ENCODE measurements at regions not wholly inside any gene's neighbourhood (a gene's known extent, or its start where the extent isn't known, plus 50 kb on each side); places are given as distances from the start of the nearest gene placed in this dataset.

DNA sequence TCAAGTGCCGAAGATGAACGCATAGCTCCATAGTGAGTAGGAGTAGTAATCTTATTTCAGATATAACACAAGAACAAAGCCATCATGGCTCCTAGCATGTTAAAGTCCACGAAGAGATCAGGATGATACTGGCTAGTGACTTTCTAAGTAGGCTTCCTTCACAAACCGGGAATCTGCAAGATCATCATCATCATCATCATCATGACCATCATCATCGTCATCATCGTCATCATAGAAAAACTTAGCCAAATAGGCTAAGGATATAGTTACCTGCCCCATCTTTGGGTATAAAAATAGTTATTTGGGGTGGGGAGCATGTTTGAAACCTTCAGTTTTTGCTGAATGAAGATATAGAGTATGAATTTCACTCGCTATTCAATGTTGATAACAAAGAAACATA is 57.9 kb downstream of the PYDC2 start:
- ChIA-PET POLR2A (no interaction called here), CTCF (no interaction called here)
- Mint-ChIP-seq H3K36me3 (no peaks in the 10 kb centered on the region), H3K4me3 (no peak overlapping the region), H3K27me3 (no peaks in the 10 kb centered on the region), H3K4me1 (no peaks in the 10 kb centered on the region), H3K27ac (no peak overlapping the region), H3K9me3 (no peaks in the 10 kb centered on the region)
- no peaks in the 10 kb centered on the region for H3K9me3 ChIP-seq
- H3K4me1 ChIP-seq (ENCODE audit: control insufficient read depth in 1 of 2, extremely low read depth in 1 of 2, insufficient read depth in 2 of 2, low read length in 2 of 2) = no peaks in the 10 kb centered on the region
- no peaks in the 10 kb centered on the region for H3K27me3 ChIP-seq (replicated peaks in 1 of 2; ENCODE audit: control insufficient read depth in 2 of 2, extremely low read depth in 1 of 2, insufficient read depth in 2 of 2, low read length in 1 of 2)
- H3K4me3 ChIP-seq (ENCODE audit: control insufficient read depth in 1 of 2, extremely low read depth in 1 of 2, low read length in 1 of 2) = no peak overlapping the region
- H3K36me3 ChIP-seq (ENCODE audit: control insufficient read depth in 2 of 2, extremely low read depth in 1 of 2, insufficient read depth in 1 of 2, low read length in 1 of 2) = no peaks in the 10 kb centered on the region
- ATAC-seq (replicated peaks in 1 of 4) = no peak
- no peak overlapping the region for H3K27ac ChIP-seq (ENCODE audit: low read length)
- DNase-seq = no peak
- WGBS (ENCODE audit: insufficient coverage) = no CpG with 5 or more reads among the region's 7 CpGs

DNA sequence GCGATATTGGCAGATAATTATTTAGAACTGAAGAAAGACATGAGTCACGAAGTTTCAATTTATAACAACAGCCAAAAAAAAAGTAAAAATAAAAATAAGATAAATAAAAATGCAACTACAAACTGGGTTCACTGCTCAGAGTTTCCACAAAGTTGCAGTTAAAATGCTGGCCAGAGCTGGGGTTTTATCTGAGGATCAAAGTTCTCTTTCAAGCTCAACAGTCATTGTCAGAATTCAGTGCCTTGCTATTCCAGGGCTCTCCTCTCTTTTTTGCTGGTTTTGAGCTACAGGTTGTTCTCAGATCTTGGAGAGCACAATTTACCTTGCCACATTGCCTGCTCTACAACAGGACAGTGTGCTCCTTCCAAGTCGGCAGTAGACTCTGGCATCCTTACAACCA is 60.1 kb downstream of the PYDC2 start:
- H3K27me3 ChIP-seq (replicated peaks in 1 of 2; ENCODE audit: control insufficient read depth in 2 of 2, extremely low read depth in 1 of 2, insufficient read depth in 2 of 2, low read length in 1 of 2) = no peaks in the 10 kb centered on the region
- no peaks in the 10 kb centered on the region for H3K36me3 ChIP-seq (ENCODE audit: control insufficient read depth in 2 of 2, extremely low read depth in 1 of 2, insufficient read depth in 1 of 2, low read length in 1 of 2)
- H3K9me3 ChIP-seq = no peaks in the 10 kb centered on the region
- CTCF ChIA-PET = no interaction called here
- ATAC-seq (replicated peaks in 1 of 4) = no peak
- no peaks in the 10 kb centered on the region for H3K4me1 ChIP-seq (ENCODE audit: control insufficient read depth in 1 of 2, extremely low read depth in 1 of 2, insufficient read depth in 2 of 2, low read length in 2 of 2)
- no peak overlapping the region for H3K4me3 Mint-ChIP-seq
- H3K36me3 Mint-ChIP-seq = no peaks in the 10 kb centered on the region
- no peaks in the 10 kb centered on the region for H3K27me3 Mint-ChIP-seq
- WGBS (ENCODE audit: insufficient coverage) = 100% methylated on average over 1 of the region's 3 CpGs
- H3K9me3 Mint-ChIP-seq = no peaks in the 10 kb centered on the region
- no peak for DNase-seq
- H3K4me1 Mint-ChIP-seq = no peaks in the 10 kb centered on the region
- H3K4me3 ChIP-seq (ENCODE audit: control insufficient read depth in 1 of 2, extremely low read depth in 1 of 2, low read length in 1 of 2) = no peak overlapping the region
- H3K27ac ChIP-seq (ENCODE audit: low read length) = no peak overlapping the region
- POLR2A ChIA-PET = no interaction called here
- H3K27ac Mint-ChIP-seq = no peak overlapping the region

DNA sequence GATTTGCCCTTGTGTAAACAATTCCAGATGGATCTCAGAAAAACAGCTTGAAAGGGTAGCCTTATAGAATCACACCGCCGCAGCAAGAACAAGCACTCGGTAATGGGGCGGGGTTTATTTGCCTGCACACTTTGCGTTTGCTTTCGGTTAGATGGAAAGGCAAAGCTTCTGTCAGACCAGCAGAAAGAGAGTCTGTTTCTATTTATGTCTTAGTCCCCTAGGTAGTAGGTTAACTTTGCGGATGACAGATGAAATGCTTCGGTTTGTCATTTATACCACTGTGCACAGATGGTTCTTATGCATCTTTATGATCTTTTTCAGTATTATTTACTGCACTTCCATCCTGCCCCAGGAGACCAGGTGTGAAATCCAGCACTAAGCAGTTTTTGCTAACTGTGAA is 62.2 kb downstream of the PYDC2 start:
- ChIA-PET POLR2A (no interaction called here), CTCF (no interaction called here)
- Mint-ChIP-seq H3K4me3 (no peak overlapping the region), H3K36me3 (no peaks in the 10 kb centered on the region), H3K27me3 (no peaks in the 10 kb centered on the region), H3K9me3 (peaks cover 0 to 4% (median 0%) of the 10 kb centered on the region in 3 donors), H3K4me1 (no peaks in the 10 kb centered on the region), H3K27ac (no peak overlapping the region)
- H3K4me1 ChIP-seq (ENCODE audit: control insufficient read depth in 1 of 2, extremely low read depth in 1 of 2, insufficient read depth in 2 of 2, low read length in 2 of 2) = no peaks in the 10 kb centered on the region
- no peaks in the 10 kb centered on the region for H3K27me3 ChIP-seq (replicated peaks in 1 of 2; ENCODE audit: control insufficient read depth in 2 of 2, extremely low read depth in 1 of 2, insufficient read depth in 2 of 2, low read length in 1 of 2)
- no peaks in the 10 kb centered on the region for H3K36me3 ChIP-seq (ENCODE audit: control insufficient read depth in 2 of 2, extremely low read depth in 1 of 2, insufficient read depth in 1 of 2, low read length in 1 of 2)
- DNase-seq (no peak), ATAC-seq (replicated peaks in 1 of 4) (no peak)
- H3K27ac ChIP-seq (ENCODE audit: low read length) = no peak overlapping the region
- WGBS (ENCODE audit: insufficient coverage) = 99% methylated on average over 6 of the region's 8 CpGs
- H3K9me3 ChIP-seq = no peaks in the 10 kb centered on the region
- H3K4me3 ChIP-seq (ENCODE audit: control insufficient read depth in 1 of 2, extremely low read depth in 1 of 2, low read length in 1 of 2) = no peak overlapping the region

DNA sequence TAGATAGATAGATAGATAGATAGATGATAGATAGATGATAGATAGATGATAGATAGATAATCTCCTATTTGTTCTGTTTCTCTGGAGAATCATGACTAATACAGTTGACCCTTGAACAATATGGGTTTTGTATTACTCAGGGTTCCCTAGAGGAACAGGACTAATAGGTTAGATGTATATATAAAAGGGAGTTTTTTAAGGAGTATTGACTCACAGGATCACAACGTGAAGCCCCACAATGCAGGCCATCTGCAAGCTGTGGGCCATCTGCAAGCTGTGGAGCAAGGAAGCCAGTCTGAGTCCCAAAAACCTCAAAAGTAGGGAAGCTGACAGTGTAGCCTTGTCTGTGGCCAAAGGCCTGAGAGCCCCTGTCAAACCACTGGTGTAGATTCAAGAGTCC is 67.6 kb downstream of the PYDC2 start:
- DNase-seq (no peak), ATAC-seq (replicated peaks in 1 of 4) (no peak)
- Histone ChIP-seq H3K4me3 (ENCODE audit: control insufficient read depth in 1 of 2, extremely low read depth in 1 of 2, low read length in 1 of 2) (no peak overlapping the region), H3K27me3 (replicated peaks in 1 of 2; ENCODE audit: control insufficient read depth in 2 of 2, extremely low read depth in 1 of 2, insufficient read depth in 2 of 2, low read length in 1 of 2) (no peaks in the 10 kb centered on the region), H3K27ac (ENCODE audit: low read length) (no peak overlapping the region), H3K9me3 (no peaks in the 10 kb centered on the region), H3K4me1 (ENCODE audit: control insufficient read depth in 1 of 2, extremely low read depth in 1 of 2, insufficient read depth in 2 of 2, low read length in 2 of 2) (no peaks in the 10 kb centered on the region), H3K36me3 (ENCODE audit: control insufficient read depth in 2 of 2, extremely low read depth in 1 of 2, insufficient read depth in 1 of 2, low read length in 1 of 2) (no peaks in the 10 kb centered on the region)
- Mint-ChIP-seq H3K36me3 (no peaks in the 10 kb centered on the region), H3K4me3 (no peak overlapping the region), H3K4me1 (no peaks in the 10 kb centered on the region), H3K27ac (no peak overlapping the region), H3K27me3 (no peaks in the 10 kb centered on the region), H3K9me3 (peaks cover 0 to 4% (median 0%) of the 10 kb centered on the region in 3 donors)
- ChIA-PET POLR2A (no interaction called here), CTCF (no interaction called here)
- WGBS (ENCODE audit: insufficient coverage) = no CpG with 5 or more reads among the region's 1 CpG

DNA sequence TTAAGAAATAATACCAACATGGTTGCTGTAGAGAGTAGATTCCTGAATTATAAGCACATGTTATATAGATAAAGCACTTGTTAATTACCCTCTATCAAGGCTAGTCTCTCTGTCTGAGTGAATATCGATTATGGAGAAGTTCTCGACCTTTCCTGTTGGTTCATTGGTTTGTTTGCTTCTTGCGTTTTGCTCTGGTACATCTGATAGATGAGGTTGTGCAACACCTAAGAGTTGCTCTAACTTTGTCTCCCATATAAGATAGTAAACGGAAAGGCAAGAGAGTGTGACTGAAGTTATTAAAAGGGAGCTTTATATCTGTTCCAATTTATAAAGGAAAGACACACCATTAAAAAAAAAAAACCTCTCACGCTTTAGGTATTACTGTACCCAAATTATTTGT is 69.0 kb downstream of the PYDC2 start:
- no peak overlapping the region for H3K4me3 Mint-ChIP-seq
- H3K36me3 ChIP-seq (ENCODE audit: control insufficient read depth in 2 of 2, extremely low read depth in 1 of 2, insufficient read depth in 1 of 2, low read length in 1 of 2) = no peaks in the 10 kb centered on the region
- H3K27ac Mint-ChIP-seq = no peak overlapping the region
- no peak for DNase-seq
- no peaks in the 10 kb centered on the region for H3K27me3 ChIP-seq (replicated peaks in 1 of 2; ENCODE audit: control insufficient read depth in 2 of 2, extremely low read depth in 1 of 2, insufficient read depth in 2 of 2, low read length in 1 of 2)
- WGBS (ENCODE audit: insufficient coverage) = no CpG with 5 or more reads among the region's 5 CpGs
- no peaks in the 10 kb centered on the region for H3K9me3 ChIP-seq
- no peak for ATAC-seq (replicated peaks in 1 of 4)
- H3K9me3 Mint-ChIP-seq = peaks cover 0 to 7% (median 0%) of the 10 kb centered on the region in 3 donors
- H3K4me1 Mint-ChIP-seq = no peaks in the 10 kb centered on the region
- no peaks in the 10 kb centered on the region for H3K36me3 Mint-ChIP-seq
- no peak overlapping the region for H3K4me3 ChIP-seq (ENCODE audit: control insufficient read depth in 1 of 2, extremely low read depth in 1 of 2, low read length in 1 of 2)
- H3K4me1 ChIP-seq (ENCODE audit: control insufficient read depth in 1 of 2, extremely low read depth in 1 of 2, insufficient read depth in 2 of 2, low read length in 2 of 2) = no peaks in the 10 kb centered on the region
- CTCF ChIA-PET = no interaction called here
- POLR2A ChIA-PET = no interaction called here
- no peak overlapping the region for H3K27ac ChIP-seq (ENCODE audit: low read length)
- no peaks in the 10 kb centered on the region for H3K27me3 Mint-ChIP-seq

DNA sequence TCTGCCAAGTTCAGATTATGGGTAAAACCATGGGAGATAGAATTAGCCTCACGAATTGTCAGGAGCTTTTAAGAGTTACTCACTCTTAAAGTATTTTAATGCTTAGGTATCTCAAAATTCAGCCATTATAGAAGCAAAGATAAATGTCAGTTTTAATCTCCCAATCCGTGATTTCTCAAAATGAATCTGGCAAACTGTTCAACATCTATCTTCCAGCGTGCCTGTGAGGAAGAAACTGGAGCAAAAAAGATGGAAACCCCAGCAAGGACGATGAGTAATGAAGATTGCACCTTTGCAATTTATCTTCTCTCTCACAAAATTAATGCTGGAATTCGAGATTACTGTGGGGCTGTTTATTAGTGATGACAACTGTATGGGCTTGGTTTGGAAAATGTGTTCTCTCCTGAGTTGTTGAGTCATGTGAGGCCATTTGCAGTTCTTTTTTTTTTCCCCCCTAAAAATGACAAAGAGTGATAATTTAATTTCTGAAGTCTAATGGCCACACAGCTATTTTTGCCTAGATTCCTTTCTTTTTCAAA is 70.5 kb downstream of the PYDC2 start:
- ATAC-seq (replicated peaks in 1 of 4) (no peak), DNase-seq (no peak)
- Mint-ChIP-seq H3K4me1 (no peaks in the 10 kb centered on the region), H3K27me3 (no peaks in the 10 kb centered on the region), H3K36me3 (no peaks in the 10 kb centered on the region), H3K9me3 (peaks cover 0 to 7% (median 0%) of the 10 kb centered on the region in 3 donors), H3K27ac (no peak overlapping the region), H3K4me3 (no peak overlapping the region)
- POLR2A ChIA-PET = interaction anchor here in 1 of 2 donors (0.5 to 0.6 kb wide), 2 partner anchors 82 to 261 kb away, joined by 3 to 4 read pairs; no protein-coding TSS in a partner anchor
- Histone ChIP-seq H3K9me3 (no peaks in the 10 kb centered on the region), H3K27me3 (replicated peaks in 1 of 2; ENCODE audit: control insufficient read depth in 2 of 2, extremely low read depth in 1 of 2, insufficient read depth in 2 of 2, low read length in 1 of 2) (no peaks in the 10 kb centered on the region), H3K36me3 (ENCODE audit: control insufficient read depth in 2 of 2, extremely low read depth in 1 of 2, insufficient read depth in 1 of 2, low read length in 1 of 2) (no peaks in the 10 kb centered on the region), H3K4me1 (ENCODE audit: control insufficient read depth in 1 of 2, extremely low read depth in 1 of 2, insufficient read depth in 2 of 2, low read length in 2 of 2) (no peaks in the 10 kb centered on the region), H3K27ac (ENCODE audit: low read length) (no peak overlapping the region), H3K4me3 (ENCODE audit: control insufficient read depth in 1 of 2, extremely low read depth in 1 of 2, low read length in 1 of 2) (no peak overlapping the region)
- CTCF ChIA-PET = no interaction called here
- WGBS (ENCODE audit: insufficient coverage) = no CpG with 5 or more reads among the region's 5 CpGs

DNA sequence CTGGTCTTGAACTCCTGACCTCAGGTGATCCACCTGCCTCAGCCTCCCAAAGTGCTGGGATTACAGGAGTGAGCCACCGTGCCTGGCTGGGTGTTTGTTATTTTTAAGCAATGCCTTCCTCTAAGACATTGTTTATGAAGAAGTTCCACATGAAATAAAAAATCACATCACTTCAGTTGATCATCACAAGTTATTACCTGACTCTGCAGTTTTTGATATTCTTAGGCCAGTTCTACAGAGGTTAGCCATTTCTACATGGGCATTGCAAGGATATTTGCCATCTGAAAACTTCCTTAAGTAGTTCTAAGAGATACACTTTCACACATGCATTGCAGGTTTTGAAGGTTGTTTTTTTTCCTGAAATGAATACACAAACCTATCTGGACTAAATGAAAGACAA is 82.1 kb downstream of the PYDC2 start:
- Mint-ChIP-seq H3K4me3 (no peak overlapping the region), H3K4me1 (no peaks in the 10 kb centered on the region), H3K27me3 (no peaks in the 10 kb centered on the region), H3K9me3 (peaks cover 11 to 21% (median 18%) of the 10 kb centered on the region in 3 donors), H3K36me3 (no peaks in the 10 kb centered on the region), H3K27ac (no peak overlapping the region)
- ATAC-seq (replicated peaks in 1 of 4) (no peak), DNase-seq (no peak)
- no CpG with 5 or more reads among the region's 1 CpG for WGBS (ENCODE audit: insufficient coverage)
- ChIA-PET POLR2A (no interaction called here), CTCF (no interaction called here)
- Histone ChIP-seq H3K27me3 (replicated peaks in 1 of 2; ENCODE audit: control insufficient read depth in 2 of 2, extremely low read depth in 1 of 2, insufficient read depth in 2 of 2, low read length in 1 of 2) (no peaks in the 10 kb centered on the region), H3K36me3 (ENCODE audit: control insufficient read depth in 2 of 2, extremely low read depth in 1 of 2, insufficient read depth in 1 of 2, low read length in 1 of 2) (no peaks in the 10 kb centered on the region), H3K9me3 (no peaks in the 10 kb centered on the region), H3K27ac (ENCODE audit: low read length) (no peak overlapping the region), H3K4me3 (ENCODE audit: control insufficient read depth in 1 of 2, extremely low read depth in 1 of 2, low read length in 1 of 2) (no peak overlapping the region), H3K4me1 (ENCODE audit: control insufficient read depth in 1 of 2, extremely low read depth in 1 of 2, insufficient read depth in 2 of 2, low read length in 2 of 2) (no peaks in the 10 kb centered on the region)
